Fibroblast of the aortic adventitia (primary cell): ENCODE measurements at regions not wholly inside any gene's neighbourhood (a gene's known extent, or its start where the extent isn't known, plus 50 kb on each side); places are given as distances from the start of the nearest gene placed in this dataset.

Experiments
- DNase-seq: peaks from one replicate; pipeline ENCODE4 v3.0.0-alpha.2; 2010; ENCODE audit warnings: low read depth
- H3K4me3 ChIP-seq: 2 replicates; pipeline ENCODE4 v1.5.1; 2011; ENCODE audit warnings: low read depth, mild to moderate bottlenecking, control low read depth, low read length, moderate library complexity
- CTCF ChIP-seq: IDR thresholded peaks from 2 replicates; pipeline ENCODE4 v1.5.1; 2011; ENCODE audit warnings: mild to moderate bottlenecking, low read length, control low read depth, inconsistent platforms; ENCODE audit not compliant: insufficient read depth

GRCh38 chr2:216799873-216800431, 59.9 kb downstream of the TNP1 start:
- DNase-seq, result peak; percentile 61
- H3K4me3 ChIP-seq, result no peak overlapping the region
- TF ChIP-seq CTCF, result no peak

GRCh38 chr2:216796115-216796840, 63.6 kb downstream of the TNP1 start:
- no peak for TF ChIP-seq CTCF
- H3K4me3 ChIP-seq, result no peak overlapping the region
- DNase-seq, result no peak

GRCh38 chr2:216793386-216793785, 66.5 kb downstream of the TNP1 start:
- no peak for DNase-seq
- TF ChIP-seq CTCF, result no peak
- H3K4me3 ChIP-seq, result no peak overlapping the region

- no peak for TF ChIP-seq CTCF
- peak; percentile 79 for DNase-seq
These were observed 67.4 kb downstream of the TNP1 start for GRCh38 chr2:216792222-216793021.

GRCh38 chr2:216791303-216791702, 68.6 kb downstream of the TNP1 start:
- peak; percentile 17 for DNase-seq
- no peak overlapping the region for H3K4me3 ChIP-seq
- no peak for TF ChIP-seq CTCF

More at GRCh38 chr2:216792222-216793021, 67.4 kb downstream of the TNP1 start:
- H3K4me3 ChIP-seq, result no peak overlapping the region

DNA sequence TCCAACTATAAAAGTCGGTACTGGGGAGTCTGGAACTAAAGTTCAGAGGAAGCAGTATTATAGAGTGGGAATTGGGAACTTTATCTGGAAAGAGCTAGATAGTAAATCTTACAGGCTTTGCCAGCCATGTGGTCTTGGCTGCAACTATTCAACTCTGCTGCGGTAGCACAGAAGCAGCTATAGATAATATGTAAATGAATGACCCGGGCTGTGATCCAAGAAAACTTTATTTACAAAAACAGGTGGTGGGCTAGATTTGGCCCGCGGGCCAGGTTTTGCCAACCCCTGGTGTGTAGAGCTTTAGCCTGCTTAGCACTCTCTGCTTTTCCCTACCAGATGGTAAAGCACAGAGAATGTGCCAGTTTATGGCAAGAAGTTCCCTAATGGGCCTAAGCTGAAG, 70.8 kb downstream of the TNP1 start:
- H3K4me3 ChIP-seq, result no peak overlapping the region
- DNase-seq, result no peak
- TF ChIP-seq CTCF, result no peak
